Calu3 (cell line): ENCODE measurements at regions not wholly inside any gene's neighbourhood (a gene's known extent, or its start where the extent isn't known, plus 50 kb on each side); places are given as distances from the start of the nearest gene placed in this dataset.

Experiments used
- BruUV-seq: library from RNA; stranded (reverse); fragments of 400-500 nt; replicated peaks from 2 replicates; lab custom pipeline; 2021; lab: Mats Ljungman, UMichigan
- CTCF ChIA-PET: fragments of 300-600 bp; sonication (Branson Sonifier 250); formaldehyde crosslinking; loops from one replicate; lab custom pipeline; 2022; ENCODE audit warnings: antibody characterized with exemption; lab: Charles Lee
- DNase-seq: peaks from one replicate; pipeline ENCODE4 v3.0.0; 2022
- H3K27ac Mint-ChIP-seq: one replicate; pipeline ENCODE4 v1.8.0; 2022; ENCODE audit warnings: mixed read lengths; ENCODE audit not compliant: unreplicated experiment
- H3K27me3 Mint-ChIP-seq: one replicate; pipeline ENCODE4 v1.8.0; 2022; ENCODE audit warnings: mixed read lengths; ENCODE audit not compliant: unreplicated experiment
- H3K36me3 Mint-ChIP-seq: one replicate; pipeline ENCODE4 v1.8.0; 2022; ENCODE audit warnings: mild to moderate bottlenecking, moderate library complexity, mixed read lengths; ENCODE audit not compliant: insufficient read depth, unreplicated experiment
- H3K4me1 Mint-ChIP-seq: one replicate; pipeline ENCODE4 v1.8.0; 2022; ENCODE audit warnings: mild to moderate bottlenecking, low read depth, mixed read lengths; ENCODE audit not compliant: unreplicated experiment
- H3K4me3 Mint-ChIP-seq: one replicate; pipeline ENCODE4 v1.8.0; 2022; ENCODE audit warnings: mild to moderate bottlenecking, low read depth, moderate library complexity, mixed read lengths; ENCODE audit not compliant: unreplicated experiment
- H3K9me3 Mint-ChIP-seq: one replicate; pipeline ENCODE4 v1.8.0; 2022; ENCODE audit warnings: low read depth, mixed read lengths; ENCODE audit not compliant: unreplicated experiment
- CTCF ChIP-seq: fragments of 200-600 bp; IDR thresholded peaks from one replicate; pipeline ENCODE4 v1.8.0; 2022; ENCODE audit warnings: antibody characterized with exemption; ENCODE audit not compliant: unreplicated experiment
- intact Hi-C: fragments of 100-400 bp; cut with micrococcal nuclease; formaldehyde crosslinking; loops from one replicate; pipeline ENCODE4 v1.10.0; 2022; ENCODE audit not compliant: unreplicated experiment

GRCh38 chr2:206867006-206867405, 72.3 kb upstream of the CPO start:
- no peak overlapping the region for H3K27ac Mint-ChIP-seq
- DNase-seq, result no peak
- no peak overlapping the region for H3K4me3 Mint-ChIP-seq
- CTCF ChIA-PET, result interaction anchor here (0.5 kb wide), 1 partner anchor 1545 kb away, joined by 4 read pairs; no protein-coding TSS in a partner anchor
- no peaks in the 10 kb centered on the region for H3K36me3 Mint-ChIP-seq
- intact Hi-C loops, result no loop called here
- H3K4me1 Mint-ChIP-seq, result peaks cover 11% of the 10 kb centered on the region
- no peak for TF ChIP-seq CTCF
- H3K9me3 Mint-ChIP-seq, result no peaks in the 10 kb centered on the region
- H3K27me3 Mint-ChIP-seq, result no peaks in the 10 kb centered on the region
- no TSS peak for BruUV-seq

GRCh38 chr2:206869824-206870495, 69.4 kb upstream of the CPO start:
- peak; percentile 29 for DNase-seq
- CTCF ChIA-PET, result no interaction called here
- Mint-ChIP-seq H3K36me3 (no peaks in the 10 kb centered on the region), H3K9me3 (peaks cover 2% of the 10 kb centered on the region), H3K4me3 (no peak overlapping the region), H3K27me3 (no peaks in the 10 kb centered on the region), H3K4me1 (peaks cover 11% of the 10 kb centered on the region), H3K27ac (no peak overlapping the region)
- intact Hi-C loops, result no loop called here
- TF ChIP-seq CTCF, result no peak
- BruUV-seq, result no TSS peak

- no peak overlapping the region for H3K4me3 Mint-ChIP-seq
- H3K4me1 Mint-ChIP-seq, result peaks cover 11% of the 10 kb centered on the region
These were observed 65.9 kb upstream of the CPO start for GRCh38 chr2:206873423-206873822.

GRCh38 chr2:206875701-206876100, 63.6 kb upstream of the CPO start:
- Mint-ChIP-seq H3K27ac (no peak overlapping the region), H3K36me3 (no peaks in the 10 kb centered on the region), H3K4me1 (peaks cover 2% of the 10 kb centered on the region), H3K9me3 (peaks cover 3% of the 10 kb centered on the region), H3K27me3 (no peaks in the 10 kb centered on the region), H3K4me3 (no peak overlapping the region)
- intact Hi-C loops, result no loop called here
- no TSS peak for BruUV-seq
- no peak for TF ChIP-seq CTCF
- no peak for DNase-seq
- CTCF ChIA-PET, result no interaction called here

More at GRCh38 chr2:206873423-206873822, 65.9 kb upstream of the CPO start:
- CTCF ChIA-PET, result no interaction called here
- DNase-seq, result no peak
- peaks cover 3% of the 10 kb centered on the region for H3K9me3 Mint-ChIP-seq
- TF ChIP-seq CTCF, result no peak
- intact Hi-C loops, result no loop called here
- no TSS peak for BruUV-seq
- no peaks in the 10 kb centered on the region for H3K27me3 Mint-ChIP-seq
- H3K36me3 Mint-ChIP-seq, result no peaks in the 10 kb centered on the region
- no peak overlapping the region for H3K27ac Mint-ChIP-seq
